ENCODE measurements at regions not wholly inside any gene's neighbourhood (a gene's known extent, or its start where the extent isn't known, plus 50 kb on each side); places are given as distances from the start of the nearest gene placed in this dataset.

DNA sequence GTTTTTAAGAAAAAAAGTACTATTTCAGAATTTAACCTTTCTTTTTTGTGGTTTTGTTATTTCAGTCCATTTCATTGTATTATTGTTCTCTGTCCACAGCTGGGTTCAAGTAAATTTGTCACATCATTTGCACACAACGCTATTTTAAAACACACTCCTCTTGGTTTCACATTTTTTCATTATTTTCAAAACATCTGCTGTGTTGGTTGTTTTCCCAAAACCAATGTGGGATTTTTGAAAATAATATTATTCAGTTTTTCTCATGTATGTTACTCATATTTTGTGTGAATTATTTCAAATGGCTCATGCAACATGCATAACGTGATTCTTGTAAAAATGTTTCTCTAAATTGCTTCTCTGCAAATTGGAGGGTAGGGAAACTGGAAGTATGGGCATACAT, 589.2 kb downstream of the METTL4 start:
- TF ChIP-seq, protein P1, sequence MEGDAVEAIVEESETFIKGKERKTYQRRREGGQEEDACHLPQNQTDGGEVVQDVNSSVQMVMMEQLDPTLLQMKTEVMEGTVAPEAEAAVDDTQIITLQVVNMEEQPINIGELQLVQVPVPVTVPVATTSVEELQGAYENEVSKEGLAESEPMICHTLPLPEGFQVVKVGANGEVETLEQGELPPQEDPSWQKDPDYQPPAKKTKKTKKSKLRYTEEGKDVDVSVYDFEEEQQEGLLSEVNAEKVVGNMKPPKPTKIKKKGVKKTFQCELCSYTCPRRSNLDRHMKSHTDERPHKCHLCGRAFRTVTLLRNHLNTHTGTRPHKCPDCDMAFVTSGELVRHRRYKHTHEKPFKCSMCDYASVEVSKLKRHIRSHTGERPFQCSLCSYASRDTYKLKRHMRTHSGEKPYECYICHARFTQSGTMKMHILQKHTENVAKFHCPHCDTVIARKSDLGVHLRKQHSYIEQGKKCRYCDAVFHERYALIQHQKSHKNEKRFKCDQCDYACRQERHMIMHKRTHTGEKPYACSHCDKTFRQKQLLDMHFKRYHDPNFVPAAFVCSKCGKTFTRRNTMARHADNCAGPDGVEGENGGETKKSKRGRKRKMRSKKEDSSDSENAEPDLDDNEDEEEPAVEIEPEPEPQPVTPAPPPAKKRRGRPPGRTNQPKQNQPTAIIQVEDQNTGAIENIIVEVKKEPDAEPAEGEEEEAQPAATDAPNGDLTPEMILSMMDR (IDR thresholded peaks at IDR 0.05; ENCODE audit: low read depth, low read length, missing control alignments) = no peak
- no peak for DNase-seq (ENCODE audit: low read depth)
- H3K4me3 ChIP-seq (ENCODE audit: low read depth, low read length) = no peak overlapping the region

- no peak for DNase-seq (ENCODE audit: low read depth)
- TF ChIP-seq, protein P1 (IDR thresholded peaks at IDR 0.05; ENCODE audit: low read depth, low read length, missing control alignments) = no peak
- no peak overlapping the region for H3K4me3 ChIP-seq (ENCODE audit: low read depth, low read length)
Observed at GRCh38 chr18:1983746-1984515, 587.4 kb downstream of the METTL4 start.

DNA sequence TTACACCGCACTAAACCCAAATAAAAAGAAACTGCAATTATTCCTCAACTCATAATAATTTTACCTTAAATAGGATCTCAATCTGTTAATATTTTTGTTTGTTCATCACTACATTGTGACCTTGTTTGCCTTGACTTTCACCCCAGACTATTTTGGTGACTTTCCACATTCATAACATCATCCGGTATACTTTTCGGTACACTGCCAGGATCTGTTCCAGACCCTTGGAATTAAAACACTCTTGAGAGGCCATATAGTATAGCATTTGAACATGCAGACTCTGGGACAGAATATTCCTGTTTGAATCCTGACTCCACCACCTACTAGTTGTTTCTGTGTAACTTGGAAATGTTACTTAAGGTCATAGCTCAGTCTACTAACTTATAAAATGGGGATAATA, 577.4 kb downstream of the METTL4 start:
- DNase-seq (ENCODE audit: low read depth) = no peak
- TF ChIP-seq, protein P1 (IDR thresholded peaks at IDR 0.05; ENCODE audit: low read depth, low read length, missing control alignments) = no peak

DNA sequence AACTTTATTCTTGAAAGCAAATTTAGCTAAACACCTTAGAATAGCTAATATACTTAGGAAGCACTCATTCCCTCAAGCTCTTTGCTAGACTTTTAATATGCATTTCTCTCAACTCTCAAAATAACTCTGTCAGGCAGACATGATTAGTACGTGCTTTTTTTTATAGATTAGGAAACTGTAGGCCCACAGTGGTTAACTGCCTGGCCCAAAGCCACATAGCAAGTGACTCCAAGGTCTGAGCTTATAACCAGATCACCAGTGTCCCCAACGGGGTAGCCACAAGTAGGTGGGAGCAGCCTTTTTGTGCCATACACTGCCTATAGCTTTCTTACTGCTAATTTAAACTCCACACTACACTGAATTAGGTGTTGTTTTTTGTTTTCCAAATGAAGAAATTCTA, 576.8 kb downstream of the METTL4 start:
- TF ChIP-seq, protein P1 (IDR thresholded peaks at IDR 0.05; ENCODE audit: low read depth, low read length, missing control alignments) = no peak
- no peak for DNase-seq (ENCODE audit: low read depth)
- no peak overlapping the region for H3K4me3 ChIP-seq (ENCODE audit: low read depth, low read length)

More for the DNA sequence above, 577.4 kb downstream of the METTL4 start:
- H3K4me3 ChIP-seq (ENCODE audit: low read depth, low read length) = no peak overlapping the region

DNA sequence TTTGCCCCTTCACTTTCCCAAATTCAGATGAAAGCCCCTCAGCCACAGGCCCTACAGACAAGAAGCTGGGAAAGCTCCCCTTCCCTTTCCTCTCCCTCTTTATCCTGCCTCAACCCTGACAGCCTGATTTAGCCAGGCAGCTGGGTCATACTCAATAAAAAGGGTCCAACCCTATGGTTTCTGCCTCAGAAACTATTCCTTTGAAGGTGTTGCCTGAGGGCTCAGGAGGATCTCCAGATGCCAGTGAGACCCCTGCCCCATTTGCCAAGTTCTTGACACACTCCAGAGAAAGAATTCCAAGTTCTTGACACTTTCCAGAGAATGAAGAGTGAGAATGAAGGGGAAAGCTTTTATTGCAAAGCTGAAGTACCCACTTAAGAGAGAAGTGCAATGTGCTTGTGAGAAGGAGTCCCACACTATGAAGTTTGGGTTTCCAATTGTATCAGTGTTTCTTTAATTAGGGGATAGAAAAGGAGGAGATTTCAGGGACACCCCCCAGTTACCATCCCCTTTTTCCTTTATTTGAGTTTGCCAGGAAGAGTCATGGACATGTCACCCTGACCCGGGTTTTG, 576.2 kb downstream of the METTL4 start:
- H3K4me3 ChIP-seq (ENCODE audit: low read depth, low read length) = no peak overlapping the region
- no peak for DNase-seq (ENCODE audit: low read depth)
- TF ChIP-seq, protein P1 (IDR thresholded peaks at IDR 0.05; ENCODE audit: low read depth, low read length, missing control alignments) = no peak

GRCh38 chr18:1998121-1998520, 573.2 kb downstream of the METTL4 start:
- DNase-seq (ENCODE audit: low read depth) = no peak
- no peak overlapping the region for H3K4me3 ChIP-seq (ENCODE audit: low read depth, low read length)
- TF ChIP-seq, protein P1 (IDR thresholded peaks at IDR 0.05; ENCODE audit: low read depth, low read length, missing control alignments) = no peak

- TF ChIP-seq, protein P1 (IDR thresholded peaks at IDR 0.05; ENCODE audit: low read depth, low read length, missing control alignments) = no peak
- DNase-seq (ENCODE audit: low read depth) = no peak
- H3K4me3 ChIP-seq (ENCODE audit: low read depth, low read length) = no peak overlapping the region
Observed at GRCh38 chr18:1999387-1999786, 571.9 kb downstream of the METTL4 start.

All from GM12864 (cell line).